Endothelial cell of umbilical vein (primary cell): ENCODE measurements at regions not wholly inside any gene's neighbourhood (a gene's known extent, or its start where the extent isn't known, plus 50 kb on each side); places are given as distances from the start of the nearest gene placed in this dataset.

Experiments used
- BruUV-seq: library from RNA; stranded (reverse); fragments of 400-500 nt; replicated peaks from 2 replicates; lab custom pipeline; 2021; lab: Mats Ljungman, UMichigan
- CTCF ChIA-PET: fragments of 300-600, 350-600 bp; sonication (Branson Sonifier 250); formaldehyde crosslinking; loops from one replicate; lab custom pipeline; 2021; ENCODE audit warnings: antibody characterized with exemption, inconsistent platforms; lab: Charles Lee
- POLR2A ChIA-PET: fragments of 300-600, 350-600 bp; sonication (Branson Sonifier 250); formaldehyde crosslinking; loops from one replicate; lab custom pipeline; 2021; ENCODE audit warnings: antibody characterized with exemption, inconsistent platforms; lab: Charles Lee
- DNase-seq: peaks from one replicate; pipeline ENCODE4 v3.0.0-alpha.2; 2011; ENCODE audit warnings: low read depth, low spot score
- FAIRE-seq: peaks from 2 replicates; lab custom pipeline; 2011; peaks lifted over from hg19 to GRCh38; lab: Jason Lieb, UNC
- H2AFZ ChIP-seq: 2 replicates; pipeline ENCODE4 v1.6.0; 2012; ENCODE audit warnings: low read depth, low read length, control low read depth, inconsistent platforms
- H3K27ac ChIP-seq: 2 replicates; pipeline ENCODE4 v1.5.1; 2011; ENCODE audit warnings: low read depth, mild to moderate bottlenecking, control low read depth, low read length, moderate library complexity; ENCODE audit not compliant: insufficient read depth
- H3K27me3 ChIP-seq, 2 experiments: 2 replicates each; pipeline versions ENCODE4 v1.6.0 to v1.6.1; 2011; ENCODE audit warnings: low read length in 2 of 2, mixed read lengths in 1 of 2; ENCODE audit not compliant: control insufficient read depth in 2 of 2, insufficient read depth in 2 of 2
- H3K36me3 ChIP-seq, 2 experiments: 2 replicates in 1 of 2; 3 replicates in 1 of 2; pipeline ENCODE4 v1.5.1; 2011; ENCODE audit warnings: low read length in 2 of 2, mild to moderate bottlenecking in 1 of 2, moderate library complexity in 1 of 2; ENCODE audit not compliant: control insufficient read depth in 2 of 2, insufficient read depth in 2 of 2; ENCODE audit errors: extremely low read depth in 1 of 2
- H3K4me1 ChIP-seq: 3 replicates; pipeline ENCODE4 v1.5.1; 2011; ENCODE audit warnings: mild to moderate bottlenecking, low read length; ENCODE audit not compliant: control insufficient read depth, insufficient read depth; ENCODE audit errors: extremely low read depth
- H3K4me2 ChIP-seq: 2 replicates; pipeline ENCODE4 v1.6.1; 2011; ENCODE audit warnings: low read length, control low read depth, mixed read lengths; ENCODE audit not compliant: insufficient read depth
- H3K4me3 ChIP-seq, 3 experiments: fragments of 200-600 bp in 1 of 3; sonication (generic), shearing (Covaris generic) in 1 of 3; replicated peaks in 1 of 3; 2 replicates each; pipeline ENCODE4 v1.5.1; 2011 to 2016; ENCODE audit warnings: control low read depth in 3 of 3, low read length in 3 of 3, mild to moderate bottlenecking in 2 of 3, inconsistent platforms in 1 of 3, low read depth in 1 of 3, moderate library complexity in 1 of 3; ENCODE audit not compliant: insufficient read depth in 1 of 3
- H3K79me2 ChIP-seq: 2 replicates; pipeline ENCODE4 v1.6.0; 2012; ENCODE audit warnings: low read length, inconsistent platforms; ENCODE audit not compliant: control insufficient read depth, insufficient read depth
- H3K9ac ChIP-seq: replicated peaks from 2 replicates; pipeline ENCODE3; 2011; ENCODE audit warnings: low read length, control low read depth; ENCODE audit not compliant: insufficient read depth; ENCODE audit errors: extremely low read depth
- H3K9me1 ChIP-seq: replicated peaks from 3 replicates; pipeline ENCODE4 v1.6.0; 2011; ENCODE audit warnings: mild to moderate bottlenecking, low read length; ENCODE audit not compliant: control insufficient read depth, insufficient read depth; ENCODE audit errors: extremely low read depth
- H3K9me3 ChIP-seq: replicated peaks from 2 replicates; pipeline ENCODE4 v1.5.1; 2012; ENCODE audit warnings: low read length, inconsistent platforms; ENCODE audit not compliant: control insufficient read depth, insufficient read depth
- H4K20me1 ChIP-seq: replicated peaks from 2 replicates; pipeline ENCODE3; 2011; ENCODE audit warnings: mild to moderate bottlenecking, low read length; ENCODE audit not compliant: control insufficient read depth, insufficient read depth; ENCODE audit errors: extremely low read depth
- CTCF ChIP-seq, 2 donors: IDR thresholded peaks; 1 replicate in 1 of 2; 2 replicates in 1 of 2; pipeline ENCODE4 v1.5.1; 2011; ENCODE audit warnings: low read length in 2 of 2, mild to moderate bottlenecking in 2 of 2, moderate library complexity in 2 of 2, control low read depth in 1 of 2, inconsistent platforms in 1 of 2, low read depth in 1 of 2; ENCODE audit not compliant: insufficient read depth in 1 of 2; ENCODE audit errors: extremely low read depth in 1 of 2
- EZH2 ChIP-seq: IDR thresholded peaks from 2 replicates; pipeline ENCODE4 v1.6.1; 2012; ENCODE audit warnings: borderline replicate concordance, low read depth, mild to moderate bottlenecking, moderate library complexity, low read length, inconsistent platforms; ENCODE audit not compliant: severe bottlenecking
- FOS ChIP-seq: IDR thresholded peaks from 2 replicates; pipeline ENCODE4 v1.6.1; 2011; ENCODE audit warnings: mild to moderate bottlenecking, low read length, moderate library complexity, borderline replicate concordance; ENCODE audit not compliant: insufficient read depth
- GATA2 ChIP-seq: IDR thresholded peaks from 2 replicates; pipeline ENCODE4 v1.7.0; 2011; ENCODE audit warnings: low read depth, mild to moderate bottlenecking, moderate library complexity, mixed read lengths, low read length; ENCODE audit not compliant: insufficient read length, insufficient read depth
- JUN ChIP-seq: IDR thresholded peaks from 2 replicates; pipeline ENCODE4 v1.6.1; 2011; ENCODE audit warnings: borderline replicate concordance, low read depth; ENCODE audit not compliant: insufficient read length, insufficient read depth
- MYC ChIP-seq: IDR thresholded peaks from one replicate; pipeline ENCODE4 v1.6.1; 2011; ENCODE audit warnings: mild to moderate bottlenecking, low read depth, low read length
- POLR2A ChIP-seq: IDR thresholded peaks from 2 replicates; pipeline ENCODE4 v1.6.1; 2012; ENCODE audit warnings: low read depth, mild to moderate bottlenecking, control low read depth, low read length
- POLR2AphosphoS5 ChIP-seq: IDR thresholded peaks from 2 replicates; pipeline ENCODE4 v1.6.1; 2012; ENCODE audit warnings: low read depth, mild to moderate bottlenecking, control low read depth, low read length, moderate library complexity; ENCODE audit not compliant: insufficient read depth
- dilution Hi-C: fragments of 300-500 bp; cut with MboI; formaldehyde crosslinking; loops from one replicate; pipeline ENCODE4 v1.15.0; 2019; ENCODE audit warnings: low sequenced_read_pairs; ENCODE audit not compliant: extremely low pct_ligation_motif_present
- intact Hi-C: fragments of 100-400 bp; cut with micrococcal nuclease; formaldehyde crosslinking; loops from one replicate; pipeline ENCODE4 v1.10.0; 2022
- TF ChIP-seq, protein P1 (sequence below): IDR thresholded peaks from 2 replicates; pipeline ENCODE4 v1.6.1; 2011; ENCODE audit not compliant: insufficient read depth, insufficient read length

- no peak for FAIRE-seq
- DNase-seq: no peak
- dilution Hi-C loops: no loop called here
- Histone ChIP-seq H2AFZ (no peak overlapping the region), H3K9ac (no peak overlapping the region), H3K9me1 (no peaks in the 10 kb centered on the region), H4K20me1 (no peaks in the 10 kb centered on the region), H3K36me3 (no peaks in the 10 kb centered on the region), H3K4me3 (no peak overlapping the region), H3K9me3 (no peaks in the 10 kb centered on the region), H3K4me2 (no peak overlapping the region), H3K27ac (no peak overlapping the region), H3K79me2 (no peaks in the 10 kb centered on the region), H3K4me1 (no peaks in the 10 kb centered on the region), H3K27me3 (no peaks in the 10 kb centered on the region)
- ChIA-PET CTCF (no interaction called here), POLR2A (no interaction called here)
- no peak for TF ChIP-seq JUN
- no peak for TF ChIP-seq POLR2A
- TF ChIP-seq GATA2: no peak
- no peak for TF ChIP-seq FOS
- no peak for TF ChIP-seq CTCF (IDR thresholded peaks at IDR 0.05; ENCODE audit: extremely low read depth in 1 of 2, insufficient read depth in 1 of 2, low read depth in 1 of 2, low read length in 2 of 2)
- TF ChIP-seq MYC: no peak
- TF ChIP-seq, protein P1, sequence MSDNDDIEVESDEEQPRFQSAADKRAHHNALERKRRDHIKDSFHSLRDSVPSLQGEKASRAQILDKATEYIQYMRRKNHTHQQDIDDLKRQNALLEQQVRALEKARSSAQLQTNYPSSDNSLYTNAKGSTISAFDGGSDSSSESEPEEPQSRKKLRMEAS: no peak
- TF ChIP-seq POLR2AphosphoS5: no peak
- no peak for TF ChIP-seq EZH2
- intact Hi-C loops: no loop called here
- no TSS peak for BruUV-seq
These were observed 335.6 kb upstream of the SLC16A7 start for GRCh38 chr12:59260202-59260601.
